Fibroblast of lung (primary cell): ENCODE measurements at regions not wholly inside any gene's neighbourhood (a gene's known extent, or its start where the extent isn't known, plus 50 kb on each side); places are given as distances from the start of the nearest gene placed in this dataset.

Experiments used
- DNase-seq, 2 donors: peaks; one replicate each; pipeline versions ENCODE4 v3.0.0 to v3.0.0-alpha.2; 2010; ENCODE audit warnings: low read depth in 2 of 2
- H2AFZ ChIP-seq: 2 replicates; pipeline ENCODE4 v1.5.1; 2012; ENCODE audit warnings: low read length, control low read depth, inconsistent platforms
- H3K27ac ChIP-seq: 2 replicates; pipeline ENCODE4 v1.5.1; 2011; ENCODE audit warnings: low read length, control low read depth; ENCODE audit not compliant: insufficient read depth
- H3K27me3 ChIP-seq: 2 replicates; pipeline ENCODE4 v1.5.1; 2011; ENCODE audit warnings: mild to moderate bottlenecking, low read length; ENCODE audit not compliant: control insufficient read depth, insufficient read depth
- H3K36me3 ChIP-seq: 2 replicates; pipeline ENCODE4 v1.5.1; 2011; ENCODE audit warnings: low read length; ENCODE audit not compliant: control insufficient read depth, insufficient read depth
- H3K4me1 ChIP-seq: 2 replicates; pipeline ENCODE4 v1.5.1; 2011; ENCODE audit warnings: low read length; ENCODE audit not compliant: control insufficient read depth, insufficient read depth; ENCODE audit errors: extremely low read depth
- H3K4me2 ChIP-seq: 2 replicates; pipeline ENCODE4 v1.5.1; 2011; ENCODE audit warnings: low read length, control low read depth; ENCODE audit not compliant: insufficient read depth; ENCODE audit errors: extremely low read depth
- H3K4me3 ChIP-seq, 4 experiments: fragments of 200-600 bp in 1 of 4; sonication (generic) in 1 of 4; replicated peaks in 1 of 4; 2 replicates each; pipeline ENCODE4 v1.5.1; 2011 to 2016; ENCODE audit warnings: low read length in 4 of 4, low read depth in 3 of 4, mild to moderate bottlenecking in 3 of 4, control low read depth in 2 of 4, inconsistent platforms in 1 of 4, mixed read lengths in 1 of 4; ENCODE audit not compliant: insufficient read depth in 1 of 4; ENCODE audit errors: control extremely low read depth in 1 of 4
- H3K79me2 ChIP-seq: 2 replicates; pipeline ENCODE4 v1.5.1; 2012; ENCODE audit warnings: mild to moderate bottlenecking, low read length, inconsistent platforms; ENCODE audit not compliant: control insufficient read depth, insufficient read depth
- H3K9ac ChIP-seq: 2 replicates; pipeline ENCODE4 v1.5.1; 2011; ENCODE audit warnings: mild to moderate bottlenecking, low read length, control low read depth; ENCODE audit not compliant: insufficient read depth
- H3K9me3 ChIP-seq: 2 replicates; pipeline ENCODE4 v1.5.1; 2012; ENCODE audit warnings: low read depth, low read length; ENCODE audit not compliant: control insufficient read depth, insufficient read depth
- H4K20me1 ChIP-seq: 2 replicates; pipeline ENCODE4 v1.5.1; 2011; ENCODE audit warnings: low read length; ENCODE audit not compliant: control insufficient read depth, insufficient read depth; ENCODE audit errors: extremely low read depth
- EZH2 ChIP-seq: IDR thresholded peaks from 2 replicates; pipeline ENCODE4 v1.5.1; 2012; ENCODE audit warnings: low read length, control low read depth, mild to moderate bottlenecking; ENCODE audit errors: missing control alignments
- TF ChIP-seq, protein P1 (sequence below), 2 donors: IDR thresholded peaks in 1 of 2; conservative IDR thresholded peaks in 1 of 2; 1 replicate in 1 of 2; 2 replicates in 1 of 2; pipeline ENCODE4 v1.5.1; 2011 to 2012; ENCODE audit warnings: low read length in 2 of 2, control low read depth in 1 of 2, inconsistent platforms in 1 of 2, low read depth in 1 of 2, mild to moderate bottlenecking in 1 of 2

- Histone ChIP-seq H3K27me3 (no peaks in the 10 kb centered on the region), H3K9me3 (no peaks in the 10 kb centered on the region)
Observed at GRCh38 chr1:4395676-4396075, 258.7 kb upstream of the AJAP1 start.

GRCh38 chr1:4396551-4396950 lies 257.9 kb upstream of the AJAP1 start:
- H3K9me3 ChIP-seq: no peaks in the 10 kb centered on the region

More at GRCh38 chr1:4395676-4396075, 258.7 kb upstream of the AJAP1 start:
- Histone ChIP-seq H3K9ac (no peak overlapping the region), H3K4me2 (no peak overlapping the region), H3K4me1 (no peaks in the 10 kb centered on the region), H2AFZ (no peak overlapping the region), H3K36me3 (no peaks in the 10 kb centered on the region), H3K79me2 (no peaks in the 10 kb centered on the region), H3K27ac (no peak overlapping the region), H4K20me1 (no peaks in the 10 kb centered on the region), H3K4me3 (no peak overlapping the region)
- no peak for DNase-seq
- TF ChIP-seq, protein P1, sequence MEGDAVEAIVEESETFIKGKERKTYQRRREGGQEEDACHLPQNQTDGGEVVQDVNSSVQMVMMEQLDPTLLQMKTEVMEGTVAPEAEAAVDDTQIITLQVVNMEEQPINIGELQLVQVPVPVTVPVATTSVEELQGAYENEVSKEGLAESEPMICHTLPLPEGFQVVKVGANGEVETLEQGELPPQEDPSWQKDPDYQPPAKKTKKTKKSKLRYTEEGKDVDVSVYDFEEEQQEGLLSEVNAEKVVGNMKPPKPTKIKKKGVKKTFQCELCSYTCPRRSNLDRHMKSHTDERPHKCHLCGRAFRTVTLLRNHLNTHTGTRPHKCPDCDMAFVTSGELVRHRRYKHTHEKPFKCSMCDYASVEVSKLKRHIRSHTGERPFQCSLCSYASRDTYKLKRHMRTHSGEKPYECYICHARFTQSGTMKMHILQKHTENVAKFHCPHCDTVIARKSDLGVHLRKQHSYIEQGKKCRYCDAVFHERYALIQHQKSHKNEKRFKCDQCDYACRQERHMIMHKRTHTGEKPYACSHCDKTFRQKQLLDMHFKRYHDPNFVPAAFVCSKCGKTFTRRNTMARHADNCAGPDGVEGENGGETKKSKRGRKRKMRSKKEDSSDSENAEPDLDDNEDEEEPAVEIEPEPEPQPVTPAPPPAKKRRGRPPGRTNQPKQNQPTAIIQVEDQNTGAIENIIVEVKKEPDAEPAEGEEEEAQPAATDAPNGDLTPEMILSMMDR (conservative IDR thresholded peaks at IDR 0.05 in 1 of 2, IDR thresholded peaks at IDR 0.05 in 1 of 2; ENCODE audit: low read depth in 1 of 2, low read length in 2 of 2): no peak
- TF ChIP-seq EZH2: no peak

DNA sequence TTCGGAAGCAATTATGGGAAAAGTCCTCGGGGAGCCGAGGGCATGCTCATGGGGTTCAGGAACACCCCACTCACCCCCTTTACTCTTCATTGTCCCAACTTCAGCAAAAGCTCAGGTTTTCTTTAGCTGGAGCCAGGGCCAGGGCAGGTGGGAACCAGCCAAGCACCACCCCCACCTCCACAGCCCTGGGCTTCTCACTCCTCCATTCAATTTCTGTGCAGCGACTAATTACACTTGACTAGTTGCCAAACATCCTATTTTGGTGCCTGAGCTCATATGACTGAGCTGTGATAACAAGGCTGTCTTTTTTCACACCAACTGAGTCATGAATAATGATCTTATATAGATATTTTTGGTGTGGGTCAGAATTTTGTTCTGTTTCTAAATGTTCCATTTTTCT lies 257.2 kb upstream of the AJAP1 start:
- H3K27ac ChIP-seq: no peak overlapping the region
- H3K79me2 ChIP-seq: no peaks in the 10 kb centered on the region
- H3K36me3 ChIP-seq: no peaks in the 10 kb centered on the region
- no peaks in the 10 kb centered on the region for H3K4me1 ChIP-seq
- no peaks in the 10 kb centered on the region for H3K9me3 ChIP-seq
- no peaks in the 10 kb centered on the region for H4K20me1 ChIP-seq
- H2AFZ ChIP-seq: no peak overlapping the region
- no peak overlapping the region for H3K9ac ChIP-seq
- H3K4me2 ChIP-seq: no peak overlapping the region
- H3K4me3 ChIP-seq: no peak overlapping the region
- DNase-seq: peak in 1 of 2 donors; percentile 5
- no peaks in the 10 kb centered on the region for H3K27me3 ChIP-seq
- TF ChIP-seq EZH2: no peak
- TF ChIP-seq, protein P1 (conservative IDR thresholded peaks at IDR 0.05 in 1 of 2, IDR thresholded peaks at IDR 0.05 in 1 of 2; ENCODE audit: low read depth in 1 of 2, low read length in 2 of 2): no peak

More at GRCh38 chr1:4396551-4396950, 257.9 kb upstream of the AJAP1 start:
- no peaks in the 10 kb centered on the region for H3K79me2 ChIP-seq
- no peak overlapping the region for H2AFZ ChIP-seq
- no peaks in the 10 kb centered on the region for H3K36me3 ChIP-seq
- H4K20me1 ChIP-seq: no peaks in the 10 kb centered on the region
- H3K4me2 ChIP-seq: no peak overlapping the region
- H3K27ac ChIP-seq: no peak overlapping the region
- no peaks in the 10 kb centered on the region for H3K27me3 ChIP-seq
- H3K4me1 ChIP-seq: no peaks in the 10 kb centered on the region
- TF ChIP-seq, protein P1 (conservative IDR thresholded peaks at IDR 0.05 in 1 of 2, IDR thresholded peaks at IDR 0.05 in 1 of 2; ENCODE audit: low read depth in 1 of 2, low read length in 2 of 2): no peak
- no peak for TF ChIP-seq EZH2
- no peak overlapping the region for H3K9ac ChIP-seq
- H3K4me3 ChIP-seq: no peak overlapping the region
- DNase-seq: no peak
